ENCODE measurements at regions not wholly inside any gene's neighbourhood (a gene's known extent, or its start where the extent isn't known, plus 50 kb on each side); places are given as distances from the start of the nearest gene placed in this dataset.
A peak's percentile ranks its signal among the peaks of the same experiment; 100 is the strongest.
"Not testable (repeated sequence)": the region's sequence is repeated elsewhere in the genome, so short reads cannot be mapped to it uniquely, and the experiment has no call there.

DNA sequence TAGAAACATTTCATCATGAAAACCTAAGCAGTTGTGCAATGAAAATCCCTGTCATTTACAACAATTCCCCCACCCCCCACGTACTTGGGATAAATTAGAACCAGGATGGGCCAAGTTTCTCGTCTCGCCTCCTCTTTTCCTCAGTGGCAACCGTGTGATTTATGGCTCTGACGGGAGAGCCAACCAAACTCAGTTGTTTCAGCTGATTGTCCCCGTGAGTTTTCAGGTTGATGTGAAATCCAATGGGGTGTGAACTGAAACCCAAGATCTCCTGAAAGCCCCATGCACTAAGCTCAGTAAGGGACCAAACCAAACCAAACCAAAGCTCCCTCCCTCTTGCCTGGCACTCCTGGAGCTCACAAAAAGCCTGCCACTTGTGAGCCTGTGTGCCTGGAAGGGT lies 138.7 kb upstream of the SLC24A2 start:
- no peak for DNase-seq

DNA sequence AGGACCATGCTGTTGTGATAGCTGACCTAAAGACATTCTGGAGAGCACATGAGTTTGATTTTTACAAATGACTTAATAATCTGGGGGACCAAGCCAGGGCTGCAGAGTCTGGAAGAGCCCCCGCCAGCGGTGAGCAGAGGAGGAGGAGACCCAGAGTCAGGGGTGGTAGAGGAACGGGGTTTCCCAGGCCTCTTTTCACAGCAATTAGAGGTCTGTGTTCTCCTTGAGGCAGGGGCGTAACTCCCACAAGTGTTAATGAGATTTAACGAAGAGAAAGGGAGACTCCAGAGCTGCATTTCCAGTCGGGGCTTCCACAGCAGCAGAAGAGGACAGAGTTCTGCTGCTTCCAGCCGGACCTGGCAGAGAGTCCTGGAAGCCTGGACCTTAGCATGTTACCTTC lies 137.9 kb upstream of the SLC24A2 start:
- DNase-seq: no peak

DNA sequence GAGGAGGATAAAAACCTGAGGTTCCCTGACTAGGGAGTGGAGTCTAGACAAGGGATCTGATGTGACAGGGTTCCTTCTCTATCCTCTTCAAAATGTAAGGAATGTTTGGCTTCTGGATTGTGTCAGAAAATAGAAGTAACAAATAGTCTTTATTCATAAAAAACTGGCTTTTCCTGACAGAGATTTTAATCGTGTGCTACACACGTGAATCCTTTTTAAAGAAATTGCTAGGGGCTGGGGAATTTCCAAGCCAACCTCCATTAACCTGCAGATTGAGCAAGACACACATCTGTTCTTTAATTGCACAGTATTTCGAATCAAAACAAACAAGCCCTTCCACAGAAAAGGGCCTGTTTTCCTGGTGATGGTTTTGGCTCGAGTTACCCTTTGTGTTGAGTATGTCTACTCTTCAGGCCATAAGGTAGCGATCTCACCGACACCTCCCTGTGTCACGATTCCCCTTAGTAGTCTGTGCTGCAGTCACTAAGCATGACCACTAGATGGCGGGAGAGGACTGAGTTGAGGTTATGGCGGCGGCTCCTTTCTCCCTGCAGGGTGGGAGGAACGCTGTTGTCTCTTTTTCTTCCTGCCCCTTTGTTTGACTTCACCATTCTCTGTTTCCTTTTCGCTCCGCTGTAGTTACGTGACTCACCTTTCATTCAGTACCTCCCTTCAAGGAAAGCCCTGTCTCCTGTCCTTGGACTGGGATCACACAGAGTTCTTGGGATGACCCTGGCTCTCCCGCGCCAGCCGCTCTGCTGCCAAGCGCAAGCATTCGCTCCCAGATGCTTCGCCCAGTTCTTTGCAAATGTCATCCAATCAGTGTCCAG lies 137.1 kb upstream of the SLC24A2 start:
- DNase-seq: peak; percentile 78 to 90

DNA sequence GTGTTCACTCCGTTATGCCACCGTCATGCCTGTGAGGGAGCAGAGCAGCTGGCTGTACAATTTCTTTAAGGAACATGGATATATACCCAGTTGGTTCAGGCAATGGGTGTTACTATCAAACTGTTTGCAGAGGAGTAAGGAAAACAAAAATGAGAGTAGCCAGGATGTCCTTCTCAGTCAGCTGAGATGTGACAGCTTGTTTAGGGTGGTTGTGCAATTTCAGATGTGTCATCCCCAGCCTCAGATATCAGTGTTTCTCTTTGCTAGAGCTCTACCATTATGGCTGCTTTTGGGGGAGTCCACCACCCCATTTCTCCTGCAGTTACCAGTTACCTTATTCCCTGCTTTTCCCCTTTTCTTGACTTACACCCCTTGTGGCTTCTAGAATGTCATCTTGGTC lies 135.2 kb upstream of the SLC24A2 start:
- no peak for DNase-seq

DNA sequence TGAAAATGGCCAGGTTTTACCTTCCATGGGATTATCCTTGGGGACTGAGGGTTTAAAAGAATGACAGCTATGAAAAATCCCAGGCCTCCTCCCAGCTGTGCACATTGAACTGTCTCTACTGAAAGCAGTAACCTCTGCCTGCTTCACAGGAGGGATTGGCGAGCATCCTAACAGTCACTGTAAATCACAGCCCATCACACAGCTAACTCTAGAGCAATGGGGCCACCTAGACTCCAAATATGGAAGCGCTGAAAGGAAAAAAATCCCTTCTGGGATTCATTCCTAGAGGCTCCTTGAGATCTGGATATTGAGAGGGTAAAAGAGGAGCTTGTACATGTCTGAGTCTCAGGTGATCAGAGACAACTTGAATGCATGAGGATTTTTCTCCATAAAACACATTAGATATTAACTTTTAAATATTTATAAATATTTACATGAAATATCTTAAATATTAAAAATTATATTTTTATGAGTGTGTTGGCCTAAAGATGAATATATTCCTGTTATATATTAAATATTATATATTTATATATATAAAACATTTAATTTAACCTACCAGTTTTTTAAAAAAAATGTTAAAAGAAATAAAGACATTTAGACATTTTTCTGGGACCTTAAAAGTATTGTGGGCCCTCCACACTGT lies 133.8 kb upstream of the SLC24A2 start:
- peak; percentile 76 to 93 for DNase-seq

DNA sequence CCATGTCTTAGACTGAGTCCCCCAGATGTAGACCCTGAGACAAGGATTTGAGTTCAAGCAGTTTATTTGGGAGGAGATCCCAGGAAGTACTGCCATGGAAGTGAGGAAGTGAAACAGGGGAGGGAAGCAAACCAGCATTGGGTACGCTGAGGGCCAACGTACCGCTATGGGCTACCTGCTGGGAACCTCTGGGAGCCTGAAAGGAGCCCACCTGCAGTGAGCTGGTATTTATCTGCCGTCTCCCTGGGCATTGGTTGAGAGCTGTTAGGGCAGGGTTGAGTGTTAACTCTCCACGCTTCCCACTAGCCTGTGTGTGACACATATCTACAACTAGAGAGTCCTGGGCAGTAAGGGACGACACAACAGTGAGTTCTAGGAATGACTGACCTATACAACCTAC lies 131.6 kb upstream of the SLC24A2 start:
- DNase-seq: no peak

DNA sequence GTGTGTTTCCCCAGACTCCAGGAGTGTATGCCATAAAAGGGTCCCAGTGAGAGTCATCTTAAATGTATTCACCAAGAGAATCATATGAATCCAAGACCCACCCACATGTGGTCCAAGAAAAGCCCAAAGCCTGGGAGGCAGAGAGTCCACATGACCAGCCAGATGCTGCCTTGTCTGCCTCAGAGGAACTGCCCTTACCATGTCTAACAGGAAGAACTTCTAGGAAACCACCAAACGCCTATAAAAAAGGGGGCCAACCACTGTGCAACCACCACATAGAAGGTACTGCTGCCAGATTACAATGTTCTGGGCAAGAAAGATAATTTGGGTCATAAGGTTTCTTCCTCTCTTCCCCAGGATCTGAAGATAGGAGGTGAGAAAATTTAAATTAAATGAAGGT lies 129.8 kb upstream of the SLC24A2 start:
- no peak for DNase-seq

DNA sequence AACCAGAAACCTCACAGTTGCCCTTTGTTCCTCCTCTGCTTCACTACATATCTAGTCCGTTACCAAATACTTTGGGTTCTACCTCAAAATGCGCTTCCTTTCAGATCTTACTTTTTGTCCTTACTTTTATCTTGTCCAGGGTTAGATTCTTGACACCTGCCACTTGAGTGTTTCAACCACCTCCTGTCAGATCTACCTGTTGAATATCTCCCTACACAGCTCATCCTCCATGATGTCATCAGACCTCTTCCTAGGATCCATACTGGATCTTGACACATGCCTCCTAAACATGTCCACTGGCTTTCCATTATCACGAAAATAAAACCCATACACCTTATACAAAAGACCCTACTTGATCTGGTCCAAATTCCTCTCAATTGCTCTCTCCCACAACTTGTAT lies 125.2 kb upstream of the SLC24A2 start:
- no peak for DNase-seq

DNA sequence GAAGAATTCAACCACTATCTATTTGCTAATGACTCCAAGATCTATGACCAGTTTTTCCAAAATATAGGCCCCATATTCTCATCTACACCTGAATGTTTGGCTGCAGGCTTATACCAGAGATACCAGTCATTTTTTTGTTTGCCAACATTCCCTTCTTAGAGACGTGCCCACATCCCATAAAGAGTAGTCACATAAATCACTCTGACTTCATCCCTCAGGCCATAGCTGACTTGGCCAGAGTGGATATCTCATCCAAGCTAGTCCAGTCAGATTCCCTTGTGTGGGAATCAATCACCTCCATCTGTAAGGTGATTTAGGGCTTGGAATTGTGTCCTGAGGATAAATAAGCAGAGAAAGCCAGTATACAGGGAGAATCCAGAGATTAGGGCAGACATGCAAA lies 124.3 kb upstream of the SLC24A2 start:
- DNase-seq: no peak

DNA sequence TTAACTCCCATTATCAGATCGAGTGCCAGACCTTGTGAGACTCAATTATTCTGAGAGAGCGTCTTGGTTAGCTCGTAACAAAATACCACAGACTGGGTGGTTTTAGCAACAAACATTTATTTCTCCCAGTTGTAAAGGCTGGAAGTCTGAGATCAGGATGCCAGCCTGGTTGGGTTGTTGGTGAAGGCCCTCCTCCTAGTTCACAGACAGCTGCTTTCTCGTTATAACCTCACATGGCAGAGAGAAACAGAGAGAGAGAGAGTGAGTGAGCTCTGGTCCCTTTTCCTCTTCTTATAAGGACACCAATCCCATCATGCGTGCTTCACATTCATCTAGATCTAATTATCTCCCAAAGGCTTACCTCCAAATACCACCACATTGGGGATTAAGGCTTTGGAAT lies 114.2 kb upstream of the SLC24A2 start:
- no peak for DNase-seq

DNA sequence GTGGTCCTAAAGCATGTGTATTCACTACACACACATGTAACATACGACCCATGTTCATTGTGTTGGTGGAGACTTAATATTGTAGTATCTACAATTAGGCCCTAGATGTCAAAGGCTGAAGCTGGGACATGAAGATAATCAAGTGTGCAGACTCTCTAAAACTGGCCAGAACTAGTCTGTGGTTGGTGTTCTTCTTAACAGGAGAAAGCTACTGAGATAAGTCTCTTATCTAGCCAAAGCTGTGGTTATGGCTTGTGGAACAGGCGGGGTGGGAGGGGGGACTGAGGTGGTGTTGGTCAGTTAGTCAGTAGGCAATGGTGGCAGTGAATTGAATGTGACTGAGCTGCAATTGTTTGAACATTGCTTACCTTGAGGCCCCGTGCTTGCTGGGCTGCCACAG lies 112.7 kb upstream of the SLC24A2 start:
- DNase-seq: no peak

DNA sequence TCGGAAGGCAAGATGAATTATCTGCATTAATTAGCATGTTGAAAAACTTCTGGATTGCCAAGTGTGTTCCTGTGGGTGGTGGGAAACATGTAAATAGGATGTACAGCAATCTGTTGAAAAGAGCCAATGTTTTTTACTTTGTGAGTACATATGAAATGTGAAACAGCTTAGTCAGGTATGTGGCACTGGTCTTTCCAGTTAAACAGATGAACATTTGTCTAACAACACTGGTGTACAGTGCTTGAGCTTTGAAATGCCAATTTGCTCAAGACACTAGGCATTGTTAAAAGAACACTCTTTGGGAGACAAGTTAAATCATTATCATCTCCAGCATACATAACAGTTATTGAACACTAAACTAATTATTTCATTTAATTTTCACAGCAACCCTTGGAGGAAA lies 107.3 kb upstream of the SLC24A2 start:
- no peak for DNase-seq

DNA sequence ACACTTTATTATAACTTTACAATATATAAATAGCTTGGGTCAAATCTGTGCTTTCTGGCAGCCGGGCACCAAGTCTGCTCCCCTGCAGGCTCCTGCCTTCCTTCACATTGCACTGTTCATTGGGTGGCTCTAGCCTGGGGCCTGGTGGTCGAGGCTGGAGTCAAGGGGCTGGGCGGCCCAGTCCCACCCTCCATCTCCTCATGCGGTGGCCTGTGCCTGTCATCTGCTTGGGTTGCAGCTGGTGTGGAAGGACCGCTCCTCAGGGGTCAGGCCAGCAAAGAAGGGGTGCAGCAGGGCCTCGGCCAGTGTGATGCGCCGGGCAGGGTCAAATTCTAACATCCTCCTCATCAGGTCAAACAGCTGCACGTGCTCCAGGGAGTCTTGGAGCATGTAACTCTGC lies 106.7 kb upstream of the SLC24A2 start:
- DNase-seq: not testable (repeated sequence)

DNA sequence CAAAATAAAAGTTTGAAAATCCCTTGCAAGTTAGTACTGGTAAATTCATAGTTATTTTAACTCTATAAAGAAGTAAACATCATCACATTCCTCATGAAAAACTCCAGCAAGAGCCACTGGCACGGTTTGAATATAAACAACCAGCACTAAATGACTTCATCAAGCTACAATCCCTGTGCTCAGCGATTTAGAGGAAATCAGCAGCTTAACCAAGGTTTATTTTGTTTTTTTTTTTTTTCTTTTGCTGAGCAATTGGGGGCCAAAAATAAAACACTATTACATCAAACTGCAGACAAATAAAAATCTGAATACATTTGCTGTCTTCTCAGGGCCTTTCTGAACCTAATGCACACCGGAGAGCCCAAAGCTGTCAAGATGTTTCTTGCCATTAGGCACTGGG lies 106.2 kb upstream of the SLC24A2 start:
- DNase-seq: no peak

DNA sequence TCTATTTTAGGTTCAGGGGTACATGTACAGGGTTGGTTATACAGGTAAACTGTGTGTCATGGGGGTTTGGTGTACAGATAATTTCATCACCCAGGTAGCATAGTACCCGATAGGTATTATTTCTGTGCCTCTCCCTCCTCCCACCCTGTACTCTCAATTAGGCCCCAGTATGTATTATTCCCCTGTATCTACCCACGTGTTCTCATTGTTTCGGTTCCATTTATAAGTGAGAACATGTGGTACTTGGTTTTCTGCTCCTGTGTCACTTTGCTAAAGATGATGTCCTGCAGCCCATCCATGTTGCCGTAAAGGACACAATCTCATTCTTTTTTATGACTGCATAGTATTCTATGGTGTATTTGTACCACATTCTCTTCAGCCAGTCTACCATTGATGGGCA lies 96.8 kb upstream of the SLC24A2 start:
- no peak for DNase-seq

DNA sequence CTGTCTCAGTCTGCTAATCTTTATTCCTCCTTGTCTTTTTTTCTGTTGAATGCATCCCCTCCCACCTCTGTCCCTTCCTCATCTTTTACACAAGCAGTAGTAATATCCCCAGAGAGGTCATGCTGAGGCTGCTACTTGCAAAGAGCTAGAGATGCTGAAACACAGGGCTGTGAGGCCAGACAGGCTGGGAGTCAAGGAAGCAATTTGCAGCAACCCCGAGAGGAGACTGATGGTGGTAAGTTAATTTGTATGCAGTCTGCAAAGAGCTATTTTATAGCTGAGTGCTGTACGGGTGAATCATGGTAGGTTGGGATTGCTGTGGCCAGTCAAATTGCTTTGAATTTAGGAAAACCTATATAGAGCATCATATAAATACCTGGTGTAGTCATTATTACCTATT lies 90.2 kb upstream of the SLC24A2 start:
- no peak for DNase-seq

DNA sequence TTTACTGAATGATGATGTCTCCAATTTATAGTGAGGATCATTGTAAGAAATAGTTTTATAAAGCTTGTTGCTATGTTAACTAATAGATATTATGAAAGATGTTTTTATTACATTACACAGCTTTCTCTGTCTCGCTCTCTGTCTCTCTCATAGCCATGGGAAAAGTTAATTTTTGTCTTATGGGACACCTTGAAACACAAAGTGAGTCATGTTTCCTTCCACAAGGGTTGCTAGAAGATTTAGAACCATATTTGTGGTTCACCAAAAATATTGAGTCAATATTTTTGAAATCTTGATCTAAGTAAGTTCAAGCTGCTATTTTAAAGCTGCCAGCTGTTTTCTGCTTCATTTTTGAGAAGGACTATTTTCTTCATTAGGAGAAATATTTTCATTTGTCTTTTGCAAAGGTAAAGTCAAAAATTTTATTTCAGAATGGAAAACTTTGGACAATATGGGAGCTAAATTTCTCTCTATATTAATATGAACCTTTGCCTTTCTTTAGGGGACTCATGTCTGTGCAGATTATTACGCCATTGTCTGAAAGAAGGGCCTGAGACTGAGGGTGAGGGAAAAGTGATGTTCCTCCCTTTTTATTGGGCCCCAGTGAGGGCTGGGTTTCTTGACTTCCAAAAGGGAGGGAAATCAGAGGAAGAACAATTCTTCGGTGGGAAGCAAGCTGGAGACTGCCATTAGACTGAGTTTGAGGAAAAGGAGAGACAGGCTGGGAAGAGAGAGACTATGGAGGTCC lies 87.9 kb upstream of the SLC24A2 start:
- DNase-seq: no peak

DNA sequence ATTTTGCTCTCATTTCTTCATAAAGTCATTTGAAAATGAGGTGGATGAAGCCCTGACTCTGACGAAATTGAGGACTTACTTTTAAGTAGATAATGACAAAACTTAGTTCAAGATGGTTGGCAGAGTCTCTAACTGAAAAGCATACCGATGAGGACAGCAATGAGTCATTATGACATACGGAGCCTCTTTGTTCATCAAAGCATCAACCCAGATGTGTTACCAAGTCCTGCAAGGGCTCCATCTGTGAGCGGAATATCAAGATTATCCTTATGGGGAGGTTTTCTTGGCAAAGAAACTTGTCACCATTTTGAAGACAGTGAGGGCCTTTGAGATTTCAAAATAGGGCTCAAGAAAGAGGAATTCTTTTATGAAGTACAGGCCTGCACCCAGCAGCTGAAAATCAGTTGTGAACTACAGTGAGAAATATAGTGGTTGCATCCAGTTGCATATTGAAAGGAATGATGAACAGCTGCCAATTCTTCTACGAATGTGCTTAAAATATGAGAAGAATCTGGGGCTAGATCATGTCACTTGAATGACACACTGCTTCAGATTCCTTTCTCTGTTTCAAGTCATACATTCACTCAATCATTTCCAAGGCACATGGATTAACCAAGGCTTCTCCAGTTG lies 86.6 kb upstream of the SLC24A2 start:
- peak in 1 of 2 experiments; percentile 40 for DNase-seq

DNA sequence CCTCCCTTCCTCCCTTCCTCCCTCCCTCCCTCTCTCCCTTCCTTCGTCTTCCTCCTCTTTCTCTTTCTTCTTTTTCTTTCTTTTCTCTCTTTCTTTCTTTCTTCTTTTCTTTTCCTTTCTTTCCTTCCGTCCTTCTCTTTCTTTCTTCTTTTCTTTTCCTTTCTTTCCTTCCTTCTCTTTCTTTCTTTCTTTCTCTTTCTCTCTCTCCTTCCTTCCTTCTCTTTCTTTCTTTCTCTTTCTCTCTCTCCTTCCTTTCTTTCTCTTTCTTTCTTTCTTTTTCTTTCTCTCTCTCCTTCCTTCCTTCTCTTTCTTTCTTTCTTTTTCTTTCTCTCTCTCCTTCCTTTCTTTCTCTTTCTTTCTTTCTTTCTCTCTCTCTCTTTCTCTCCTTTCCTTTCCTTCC lies 84.4 kb upstream of the SLC24A2 start:
- not testable (repeated sequence) for DNase-seq

DNA sequence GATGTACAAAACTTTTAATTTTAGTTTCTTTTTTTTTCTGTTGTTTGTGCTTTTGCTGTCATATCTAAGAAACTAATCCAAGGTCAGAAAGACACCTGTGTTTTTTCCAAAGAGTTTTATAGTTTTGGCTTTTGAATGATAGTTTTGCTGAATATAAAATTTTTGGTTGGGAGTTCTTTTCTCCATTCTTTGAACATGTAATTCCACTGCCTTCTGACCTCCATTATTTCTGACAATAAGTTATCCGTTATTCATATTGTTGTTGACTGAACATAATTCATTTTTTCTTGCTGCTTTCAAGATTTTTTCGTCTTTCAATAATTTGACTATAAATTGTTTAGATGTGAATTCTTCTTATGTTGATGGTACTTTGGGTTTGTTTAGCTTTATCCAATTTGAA lies 82.2 kb upstream of the SLC24A2 start:
- no peak for DNase-seq

DNA sequence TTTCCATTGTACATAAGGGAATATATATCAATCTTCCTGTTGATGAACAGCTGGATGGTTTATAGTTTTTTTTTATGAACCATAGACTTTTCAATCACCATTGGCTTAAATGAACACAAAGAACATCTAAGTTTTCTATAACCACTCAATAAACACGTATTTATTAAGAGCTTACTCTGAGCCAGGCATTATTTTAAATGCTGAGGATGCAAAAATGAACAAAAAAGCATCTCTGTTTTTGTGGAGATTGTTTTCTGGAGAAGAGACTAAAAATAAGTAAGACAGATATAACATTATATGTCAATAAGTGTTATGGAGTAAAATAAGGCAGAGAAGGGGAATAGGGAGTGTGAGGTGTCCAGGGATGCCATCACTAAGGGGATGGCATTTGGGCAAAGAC lies 52.1 kb upstream of the SLC24A2 start:
- no peak for DNase-seq
